Stimulated activated CD4-positive, alpha-beta T cell treated with anti-CD3 and anti-CD28 coated beads, Interleukin-2, amount 100 ng/mL, for 48 hours (primary cell): ENCODE measurements at regions not wholly inside any gene's neighbourhood (a gene's known extent, or its start where the extent isn't known, plus 50 kb on each side); places are given as distances from the start of the nearest gene placed in this dataset.

Experiments
- DNase-seq, 2 donors: peaks; one replicate each; pipeline ENCODE4 v3.0.0-alpha.2; 2020

- no peak for DNase-seq
Observed at GRCh38 chr5:126311766-126312165, 111.4 kb upstream of the GRAMD2B start.

DNA sequence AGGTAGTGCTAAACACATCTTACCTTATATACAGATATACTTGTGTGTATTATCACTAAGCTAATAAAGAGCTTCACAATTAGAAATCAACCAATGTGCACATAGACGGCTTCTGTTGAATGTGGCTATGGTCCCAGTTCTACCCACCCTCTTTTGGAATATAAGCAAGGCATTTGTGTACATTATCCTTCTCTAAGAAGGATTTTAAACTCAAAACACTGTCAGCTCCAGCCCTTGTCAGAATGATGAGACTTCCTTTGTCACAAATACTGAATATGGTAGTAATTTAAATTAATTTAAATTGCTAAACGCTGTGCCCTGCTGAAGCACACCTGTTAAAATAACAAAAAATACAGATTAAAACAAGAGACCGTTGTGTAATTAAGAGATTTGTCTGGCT lies 107.9 kb upstream of the GRAMD2B start:
- no peak for DNase-seq

- no peak for DNase-seq
Observed at GRCh38 chr5:126332326-126332725, 90.9 kb upstream of the GRAMD2B start.

DNA sequence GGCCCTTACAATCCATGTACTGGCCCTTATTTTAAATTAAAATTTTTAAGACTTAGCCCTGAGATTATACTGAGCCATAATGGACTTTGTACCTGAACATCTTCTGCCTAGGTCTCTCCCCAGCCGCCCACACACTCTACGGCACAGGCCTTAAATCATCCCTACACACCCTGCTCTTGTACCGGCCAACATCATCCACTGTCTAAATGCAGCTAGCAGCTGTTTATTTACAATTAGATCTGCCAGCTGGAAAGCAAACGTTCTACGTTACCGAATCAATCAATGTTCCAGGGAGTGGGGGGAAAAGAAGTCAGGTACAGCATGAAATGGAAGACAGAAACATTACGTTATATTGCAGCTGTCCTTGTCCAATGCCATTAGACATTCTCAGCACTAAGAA lies 88.4 kb upstream of the GRAMD2B start:
- no peak for DNase-seq

GRCh38 chr5:126335886-126336285 lies 87.3 kb upstream of the GRAMD2B start:
- no peak for DNase-seq

- no peak for DNase-seq
Observed at GRCh38 chr5:126338635-126339034, 84.6 kb upstream of the GRAMD2B start.

DNA sequence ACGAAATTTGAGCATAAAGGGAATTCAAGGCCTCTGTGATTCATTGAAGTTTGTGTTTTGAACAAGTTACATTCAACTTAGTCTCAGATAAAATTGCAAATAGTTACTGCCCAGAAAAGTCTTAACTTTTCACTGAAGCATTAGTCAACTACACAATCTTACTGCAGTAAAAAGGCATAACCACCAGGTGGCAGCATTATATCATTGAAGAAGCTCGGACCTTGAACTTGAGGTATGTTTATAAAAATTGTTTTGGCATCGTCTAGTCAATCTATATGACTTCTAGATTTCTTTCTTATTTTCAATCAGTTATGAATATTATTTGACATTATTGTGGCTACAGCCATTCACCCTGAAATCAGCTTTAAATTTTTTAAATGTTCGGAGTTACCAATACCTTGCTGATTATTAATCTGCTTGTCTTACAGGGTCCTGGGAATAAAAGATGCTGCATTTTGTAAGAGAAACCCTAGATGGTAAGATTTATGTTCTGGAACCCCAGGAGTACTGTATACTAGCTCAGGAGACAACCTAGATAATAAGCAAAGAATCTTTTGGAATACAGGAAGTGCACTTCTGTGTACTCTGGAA lies 83.9 kb upstream of the GRAMD2B start:
- DNase-seq, result peak; percentile 46 to 51

- no peak for DNase-seq
Observed at GRCh38 chr5:126341906-126342630, 81.1 kb upstream of the GRAMD2B start.

GRCh38 chr5:126348855-126349635 lies 74.2 kb upstream of the GRAMD2B start:
- no peak for DNase-seq

DNA sequence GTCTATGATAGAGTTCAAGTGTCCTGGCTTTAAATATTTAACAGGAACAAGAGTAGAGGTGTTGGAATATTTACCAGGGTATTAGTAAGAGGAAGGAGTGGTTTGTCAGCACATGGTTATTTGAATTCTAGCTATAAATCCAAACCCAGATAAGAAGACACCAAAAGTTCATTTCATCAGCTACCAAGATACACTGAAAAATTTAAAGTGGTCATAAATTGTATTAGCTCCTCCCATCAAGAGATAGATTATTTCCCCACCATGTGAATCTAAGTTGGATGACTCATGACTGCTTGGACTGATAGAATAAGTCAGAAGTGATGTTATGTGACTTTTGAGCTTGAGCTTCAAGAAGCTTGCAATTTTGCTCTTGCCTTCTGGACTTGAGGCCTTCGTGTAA lies 72.1 kb upstream of the GRAMD2B start:
- DNase-seq, result no peak

DNA sequence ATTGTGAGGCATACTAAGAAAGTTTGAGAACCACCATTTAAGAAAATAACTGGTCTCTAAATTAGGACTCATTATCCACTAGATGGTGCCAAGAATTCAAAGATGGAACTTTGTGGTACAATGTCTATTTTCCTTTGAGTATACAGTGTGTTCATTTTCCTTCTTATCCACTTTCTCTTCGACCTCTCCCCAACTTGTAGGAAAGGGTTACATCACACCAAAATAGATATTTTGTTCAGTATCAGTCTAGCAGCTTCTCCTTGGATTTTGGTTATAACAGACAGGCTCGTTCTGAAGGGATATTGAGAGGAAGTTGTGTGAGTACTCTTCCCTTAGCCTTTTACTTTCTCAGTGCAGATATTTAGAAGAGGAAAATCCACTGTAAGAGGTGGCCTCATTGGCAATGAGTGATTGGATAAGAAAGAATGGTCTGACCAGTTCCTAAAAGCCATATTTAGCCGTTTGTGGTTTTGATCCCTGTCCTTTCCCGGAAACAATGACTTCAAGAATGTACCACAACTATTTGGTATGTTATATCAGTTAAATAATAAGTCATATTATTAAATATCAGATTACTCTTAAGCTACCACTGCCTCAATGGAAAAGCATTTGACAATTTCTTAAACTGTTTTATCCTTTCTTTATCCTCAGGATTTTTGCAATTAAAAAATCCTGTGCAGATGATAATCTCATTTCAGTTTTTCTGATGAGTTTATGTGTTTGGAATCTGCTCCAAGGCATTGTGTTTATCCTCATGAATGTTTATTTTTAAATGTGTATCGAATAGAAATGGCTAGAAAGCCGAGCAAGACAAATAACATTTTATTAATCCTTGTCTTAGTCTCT lies 69.0 kb upstream of the GRAMD2B start:
- no peak for DNase-seq

GRCh38 chr5:126354858-126355731 lies 68.1 kb upstream of the GRAMD2B start:
- DNase-seq, result no peak

- DNase-seq, result no peak
Observed at GRCh38 chr5:126355940-126356339, 67.3 kb upstream of the GRAMD2B start.

- no peak for DNase-seq
Observed at GRCh38 chr5:126357585-126358342, 65.4 kb upstream of the GRAMD2B start.

DNA sequence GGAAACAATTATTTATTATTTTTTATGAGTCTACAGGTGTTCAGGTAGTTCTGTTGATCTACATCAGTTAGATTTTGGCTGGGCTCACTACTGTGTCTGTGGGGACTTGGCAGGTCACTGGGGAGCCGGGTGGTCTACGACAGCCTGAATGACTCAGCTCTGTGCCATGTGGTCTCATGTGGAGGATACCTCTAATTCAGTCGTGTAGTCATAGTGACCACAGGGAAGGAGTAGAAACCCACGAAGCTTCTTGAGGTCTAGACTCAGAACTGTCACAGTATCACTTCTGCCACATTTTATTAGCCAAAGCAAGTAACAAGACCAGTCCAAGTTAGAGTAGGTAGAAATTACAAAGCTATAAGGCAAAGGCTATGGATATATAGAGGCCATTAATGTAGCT lies 64.7 kb upstream of the GRAMD2B start:
- DNase-seq, result no peak

DNA sequence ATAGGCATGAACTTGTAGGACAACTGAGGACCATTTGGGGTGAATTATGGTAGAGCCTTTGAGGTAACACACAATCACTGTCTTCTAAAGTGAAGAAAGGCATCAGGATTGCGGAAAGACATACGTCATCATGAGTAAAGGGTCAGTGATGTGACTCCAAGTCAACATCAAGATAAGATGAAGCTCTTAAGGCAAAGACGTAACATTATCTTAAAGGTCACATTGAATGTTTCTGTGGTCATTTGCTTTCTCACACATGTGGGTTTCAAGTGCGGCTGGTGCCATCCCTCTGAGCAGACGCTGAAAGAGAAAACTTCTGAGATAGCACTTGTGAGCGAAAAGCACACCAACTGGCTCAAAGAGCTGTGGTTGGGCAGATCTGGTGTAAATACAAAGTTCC lies 63.3 kb upstream of the GRAMD2B start:
- no peak for DNase-seq

- DNase-seq, result no peak
Observed at GRCh38 chr5:126360467-126360866, 62.7 kb upstream of the GRAMD2B start.

- no peak for DNase-seq
Observed at GRCh38 chr5:126363658-126364057, 59.6 kb upstream of the GRAMD2B start.

DNA sequence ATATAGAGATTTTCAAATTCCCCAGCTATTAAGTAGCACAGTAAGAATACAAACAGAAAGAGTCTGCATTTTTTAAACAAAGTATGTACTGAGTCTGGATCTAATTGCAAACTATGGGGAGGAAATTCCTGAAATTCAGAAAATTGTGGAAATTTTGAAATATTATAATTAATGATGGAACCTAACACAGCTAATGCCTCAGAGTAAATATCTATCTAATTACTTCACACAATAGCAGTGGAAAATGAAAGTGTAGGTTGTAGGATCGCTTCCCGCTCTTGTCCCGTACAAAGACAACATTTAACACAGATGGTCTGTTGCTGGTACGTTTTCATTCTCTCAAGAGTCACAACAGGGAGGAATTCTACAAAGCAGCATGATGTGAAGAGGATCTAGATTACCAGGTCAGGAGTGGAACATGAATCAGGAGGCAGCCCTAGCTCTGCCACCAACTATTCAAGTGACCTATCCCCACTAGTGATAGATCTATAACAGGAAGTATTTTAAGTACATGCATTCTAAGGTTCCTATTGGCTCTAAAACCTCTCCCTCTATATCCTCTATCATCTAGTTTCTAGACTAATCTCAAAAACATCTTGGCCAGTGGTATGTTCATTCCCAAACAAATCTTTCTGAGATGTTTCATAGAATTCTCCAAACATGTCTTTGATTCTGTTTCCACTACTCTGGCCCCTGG lies 58.9 kb upstream of the GRAMD2B start:
- no peak for DNase-seq

DNA sequence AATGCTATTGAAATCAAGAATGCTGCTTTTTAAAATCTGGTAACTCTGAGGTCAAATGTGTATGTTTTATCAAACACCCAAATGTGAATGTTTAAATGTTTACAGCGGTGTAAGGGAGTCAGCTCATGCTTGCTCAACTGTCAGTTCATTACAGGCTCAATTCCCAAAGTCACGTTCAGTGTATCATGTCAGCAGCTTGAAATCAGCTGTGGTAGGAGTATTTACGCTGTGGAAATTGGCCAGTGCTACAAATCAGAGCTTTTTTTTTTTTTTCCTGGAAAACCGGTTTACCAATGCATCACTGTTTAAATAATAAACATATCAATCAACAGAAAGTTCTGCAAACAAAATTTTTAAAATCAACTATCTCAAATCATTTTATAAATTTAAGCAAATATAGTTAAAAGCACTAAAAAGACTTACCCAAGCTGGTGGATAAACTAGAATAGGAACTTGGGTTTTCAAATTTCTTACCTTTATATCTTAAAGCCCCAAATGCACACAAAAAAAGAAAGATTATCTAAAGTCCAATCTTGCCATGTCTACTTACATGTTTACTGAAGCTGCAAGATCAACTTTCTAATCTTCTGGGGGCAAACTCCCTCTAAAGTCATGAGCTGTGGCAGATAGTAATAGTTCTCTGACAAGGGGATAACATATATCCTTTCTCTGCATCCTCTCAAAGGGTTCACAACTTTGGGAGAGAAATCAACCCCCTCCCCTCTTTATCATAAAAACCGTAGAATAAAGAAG lies 57.6 kb upstream of the GRAMD2B start:
- no peak for DNase-seq
